A549 (cell line): ENCODE measurements at regions not wholly inside any gene's neighbourhood (a gene's known extent, or its start where the extent isn't known, plus 50 kb on each side); places are given as distances from the start of the nearest gene placed in this dataset.

Experiments
- ATAC-seq, 2 experiments: fragments of 200-7000 bp in 1 of 2; fragments of >200 bp in 1 of 2; cut with Nextera tagmentation in 1 of 2; cut with Tn5 transposase in 1 of 2; 3 replicates each; pipeline versions ENCODE4 v1.8.0 to v1.9.1; 2018 to 2020; ENCODE audit warnings: mild to moderate bottlenecking in 1 of 2, moderate library complexity in 1 of 2
- CTCF ChIA-PET: fragments of 300-600 bp; sonication (Branson Sonifier 250); formaldehyde crosslinking; extraction: SDS; loops from one replicate; lab custom pipeline; 2021; ENCODE audit warnings: antibody characterized with exemption, inconsistent platforms; lab: Yijun Ruan, JAX
- POLR2A ChIA-PET: fragments of 350-600 bp; formaldehyde crosslinking; extraction: SDS; loops from one replicate; lab custom pipeline; 2021; ENCODE audit warnings: antibody characterized with exemption, inconsistent platforms; lab: Yijun Ruan, JAX
- DNase-seq, 2 experiments: peaks; one replicate each; pipeline versions ENCODE4 v3.0.0 to v3.0.0-alpha.2; 2011 to 2016; ENCODE audit warnings: low read depth in 1 of 2, low spot score in 1 of 2
- FAIRE-seq: peaks from 2 replicates; lab custom pipeline; 2011; peaks lifted over from hg19 to GRCh38; lab: Jason Lieb, UNC
- H3K27ac ChIP-seq, 2 experiments: fragments of >200 bp; sonication (Bioruptor Twin); formaldehyde crosslinking; 3 replicates each; pipeline ENCODE4 v1.5.1; 2016 to 2017
- H3K4me1 ChIP-seq: fragments of >200 bp; sonication (Bioruptor Twin); formaldehyde crosslinking; 3 replicates; pipeline ENCODE4 v1.6.1; 2016
- H3K4me2 ChIP-seq: fragments of >200 bp; sonication (Bioruptor Twin); formaldehyde crosslinking; 3 replicates; pipeline ENCODE4 v1.6.1; 2016
- H3K4me3 ChIP-seq: fragments of >200 bp; sonication (Bioruptor Twin); formaldehyde crosslinking; 3 replicates; pipeline ENCODE4 v1.5.1; 2016
- H3K9me3 ChIP-seq: fragments of >200 bp; sonication (Bioruptor Twin); formaldehyde crosslinking; 3 replicates; pipeline ENCODE4 v1.6.1; 2016
- BHLHE40 ChIP-seq: IDR thresholded peaks from 2 replicates; pipeline ENCODE4 v1.6.1; 2012; ENCODE audit warnings: low read depth, low read length, inconsistent platforms
- CEBPB ChIP-seq, 2 experiments: fragments of >200 bp in 1 of 2; sonication (Bioruptor Twin) in 1 of 2; formaldehyde crosslinking in 1 of 2; IDR thresholded peaks; 2 replicates each; pipeline ENCODE4 v1.6.1; 2012 to 2016
- E2F6 ChIP-seq: IDR thresholded peaks from 2 replicates; pipeline ENCODE4 v1.6.1; 2012; ENCODE audit warnings: low read depth, borderline replicate concordance
- FOSB ChIP-seq: fragments of 250-450 bp; sonication (Bioruptor Pico); IDR thresholded peaks from 2 replicates; pipeline ENCODE4 v1.5.0; 2020; ENCODE audit warnings: mild to moderate bottlenecking, moderate library complexity
- HOXA7 ChIP-seq: fragments of 250-450 bp; sonication (Bioruptor Pico); IDR thresholded peaks from 2 replicates; pipeline ENCODE4 v1.5.0; 2020; ENCODE audit warnings: mild to moderate bottlenecking, moderate library complexity
- HOXB13 ChIP-seq: fragments of 250-450 bp; sonication (Bioruptor Pico); IDR thresholded peaks from 2 replicates; pipeline ENCODE4 v1.5.0; 2020; ENCODE audit warnings: low read depth, mild to moderate bottlenecking, moderate library complexity
- HOXB5 ChIP-seq: fragments of 250-450 bp; sonication (Bioruptor Pico); IDR thresholded peaks from 2 replicates; pipeline ENCODE4 v1.5.0; 2020; ENCODE audit warnings: mild to moderate bottlenecking, moderate library complexity
- JUN ChIP-seq, 2 experiments: fragments of >200 bp; sonication (Bioruptor Twin); formaldehyde crosslinking; IDR thresholded peaks; 2 replicates in 1 of 2; 3 replicates in 1 of 2; pipeline ENCODE4 v1.6.1; 2016 to 2017
- KDM5A ChIP-seq: fragments of 200-600 bp; sonication (generic); IDR thresholded peaks from 2 replicates; pipeline ENCODE4 v1.6.1; 2016; ENCODE audit warnings: antibody characterized with exemption, mild to moderate bottlenecking
- MYC ChIP-seq: IDR thresholded peaks from 2 replicates; pipeline ENCODE4 v1.6.1; 2012; ENCODE audit warnings: mild to moderate bottlenecking, inconsistent platforms, low read length, improper control_type of control experiment, borderline replicate concordance
- NFE2L2 ChIP-seq: fragments of 150-350 bp; conservative IDR thresholded peaks from 2 replicates; pipeline ENCODE4 v1.6.1; 2014; ENCODE audit warnings: low read length
- RAD21 ChIP-seq, 2 experiments: fragments of >200 bp in 1 of 2; sonication (Bioruptor Twin) in 1 of 2; formaldehyde crosslinking in 1 of 2; IDR thresholded peaks in 1 of 2; conservative IDR thresholded peaks in 1 of 2; 2 replicates in 1 of 2; 3 replicates in 1 of 2; pipeline ENCODE4 v1.6.1; 2012 to 2018; ENCODE audit warnings: inconsistent platforms in 1 of 2
- RCOR1 ChIP-seq: fragments of 150-350 bp; IDR thresholded peaks from 2 replicates; pipeline ENCODE4 v1.6.1; 2014; ENCODE audit warnings: antibody characterized with exemption, low read length, low read depth
- RNF2 ChIP-seq: fragments of 200-600 bp; sonication (generic); IDR thresholded peaks from 2 replicates; pipeline ENCODE4 v1.6.1; 2016; ENCODE audit warnings: low read depth, mild to moderate bottlenecking, antibody characterized with exemption, moderate library complexity, borderline replicate concordance
- SREBF2 ChIP-seq: fragments of 450-650 bp; IDR thresholded peaks from 2 replicates; pipeline ENCODE4 v1.6.1; 2014; ENCODE audit warnings: mild to moderate bottlenecking, moderate library complexity
- ZFP36 ChIP-seq: fragments of 450-650 bp; IDR thresholded peaks from 2 replicates; pipeline ENCODE4 v1.6.1; 2014; ENCODE audit warnings: borderline replicate concordance; ENCODE audit not compliant: partially characterized antibody
- ZSCAN20 ChIP-seq: fragments of 250-450 bp; sonication (Bioruptor Pico); IDR thresholded peaks from 2 replicates; pipeline ENCODE4 v1.8.0; 2022; ENCODE audit warnings: mild to moderate bottlenecking, moderate library complexity
- WGBS: methylation state at CpG from one replicate; pipeline ENCODE4 v1.1.6; 2017; ENCODE audit errors: missing lambda C conversion rate; 5-methylcytosine and 5-hydroxymethylcytosine counted together
- small RNA-seq, 6 experiments: library from RNA; depleted of rRNA; stranded (forward); fragments of <200 nt; gene quantifications; one replicate each; pipeline ENCODE3, GENCODE V24; 2012
- TF ChIP-seq, protein P1 (sequence below): fragments of 200-600 bp; sonication (generic); IDR thresholded peaks from 2 replicates; pipeline ENCODE4 v1.6.1; 2016; ENCODE audit warnings: antibody characterized with exemption, mild to moderate bottlenecking, moderate library complexity

DNA sequence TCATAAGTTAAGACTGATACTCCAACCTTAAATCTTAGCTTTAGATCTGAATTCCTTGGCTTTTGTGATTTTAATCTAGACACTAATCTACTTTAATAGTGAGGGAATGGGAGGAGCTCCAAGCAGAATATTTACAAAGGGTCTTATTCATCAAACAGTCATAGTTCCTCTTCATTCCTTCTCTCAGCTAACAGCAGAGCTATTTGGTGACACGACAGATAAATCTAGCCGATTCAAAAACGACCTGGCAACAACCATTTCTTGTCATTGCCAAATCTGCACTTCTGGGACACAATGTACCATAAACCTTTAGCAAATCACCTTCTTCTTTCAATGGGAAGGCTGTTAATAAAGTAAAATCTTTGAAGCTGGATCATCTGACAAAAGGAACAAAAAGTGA, 52.8 kb upstream of the FOXD3 start:
- CTCF ChIA-PET, result no interaction called here
- H3K4me3 ChIP-seq, result no peak overlapping the region
- peak in 1 of 2 experiments; percentile 3 for DNase-seq
- TF ChIP-seq CEBPB (IDR thresholded peaks at IDR 0.05) (no peak), ZSCAN20 (CRISPR knock-in tag) (no peak), HOXB13 (CRISPR knock-in tag) (no peak), RCOR1 (no peak), ZFP36 (no peak), NFE2L2 (no peak), BHLHE40 (no peak), JUN (IDR thresholded peaks at IDR 0.05) (no peak), E2F6 (no peak), SREBF2 (no peak), RNF2 (no peak), HOXA7 (CRISPR knock-in tag) (no peak), MYC (no peak), HOXB5 (CRISPR knock-in tag) (no peak), FOSB (CRISPR knock-in tag) (no peak), KDM5A (no peak), RAD21 (conservative IDR thresholded peaks at IDR 0.05 in 1 of 2, IDR thresholded peaks at IDR 0.05 in 1 of 2) (no peak)
- TF ChIP-seq, protein P1, sequence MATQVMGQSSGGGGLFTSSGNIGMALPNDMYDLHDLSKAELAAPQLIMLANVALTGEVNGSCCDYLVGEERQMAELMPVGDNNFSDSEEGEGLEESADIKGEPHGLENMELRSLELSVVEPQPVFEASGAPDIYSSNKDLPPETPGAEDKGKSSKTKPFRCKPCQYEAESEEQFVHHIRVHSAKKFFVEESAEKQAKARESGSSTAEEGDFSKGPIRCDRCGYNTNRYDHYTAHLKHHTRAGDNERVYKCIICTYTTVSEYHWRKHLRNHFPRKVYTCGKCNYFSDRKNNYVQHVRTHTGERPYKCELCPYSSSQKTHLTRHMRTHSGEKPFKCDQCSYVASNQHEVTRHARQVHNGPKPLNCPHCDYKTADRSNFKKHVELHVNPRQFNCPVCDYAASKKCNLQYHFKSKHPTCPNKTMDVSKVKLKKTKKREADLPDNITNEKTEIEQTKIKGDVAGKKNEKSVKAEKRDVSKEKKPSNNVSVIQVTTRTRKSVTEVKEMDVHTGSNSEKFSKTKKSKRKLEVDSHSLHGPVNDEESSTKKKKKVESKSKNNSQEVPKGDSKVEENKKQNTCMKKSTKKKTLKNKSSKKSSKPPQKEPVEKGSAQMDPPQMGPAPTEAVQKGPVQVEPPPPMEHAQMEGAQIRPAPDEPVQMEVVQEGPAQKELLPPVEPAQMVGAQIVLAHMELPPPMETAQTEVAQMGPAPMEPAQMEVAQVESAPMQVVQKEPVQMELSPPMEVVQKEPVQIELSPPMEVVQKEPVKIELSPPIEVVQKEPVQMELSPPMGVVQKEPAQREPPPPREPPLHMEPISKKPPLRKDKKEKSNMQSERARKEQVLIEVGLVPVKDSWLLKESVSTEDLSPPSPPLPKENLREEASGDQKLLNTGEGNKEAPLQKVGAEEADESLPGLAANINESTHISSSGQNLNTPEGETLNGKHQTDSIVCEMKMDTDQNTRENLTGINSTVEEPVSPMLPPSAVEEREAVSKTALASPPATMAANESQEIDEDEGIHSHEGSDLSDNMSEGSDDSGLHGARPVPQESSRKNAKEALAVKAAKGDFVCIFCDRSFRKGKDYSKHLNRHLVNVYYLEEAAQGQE, result no peak
- H3K4me1 ChIP-seq, result no peaks in the 10 kb centered on the region
- H3K9me3 ChIP-seq, result no peaks in the 10 kb centered on the region
- H3K4me2 ChIP-seq, result peak overlapping the region; percentile 55
- 9% methylated on average over 3 of the region's 3 CpGs for WGBS
- no peak for ATAC-seq
- FAIRE-seq, result no peak
- POLR2A ChIA-PET, result no interaction called here
- no peak overlapping the region for H3K27ac ChIP-seq

Small RNA genes in the stretch of these regions (small RNA-seq; reads per million reads assigned to genes)
- 0 reads per million in 6 experiments for gene RNA5SP49
